Stimulated activated CD4-positive, alpha-beta T cell treated with anti-CD3 and anti-CD28 coated beads, Interleukin-2, amount 100 ng/mL, for 48 hours (primary cell): ENCODE measurements at regions not wholly inside any gene's neighbourhood (a gene's known extent, or its start where the extent isn't known, plus 50 kb on each side); places are given as distances from the start of the nearest gene placed in this dataset.

ENCODE experiments used
- DNase-seq, 2 donors: peaks; one replicate each; pipeline ENCODE4 v3.0.0-alpha.2; 2020

DNA sequence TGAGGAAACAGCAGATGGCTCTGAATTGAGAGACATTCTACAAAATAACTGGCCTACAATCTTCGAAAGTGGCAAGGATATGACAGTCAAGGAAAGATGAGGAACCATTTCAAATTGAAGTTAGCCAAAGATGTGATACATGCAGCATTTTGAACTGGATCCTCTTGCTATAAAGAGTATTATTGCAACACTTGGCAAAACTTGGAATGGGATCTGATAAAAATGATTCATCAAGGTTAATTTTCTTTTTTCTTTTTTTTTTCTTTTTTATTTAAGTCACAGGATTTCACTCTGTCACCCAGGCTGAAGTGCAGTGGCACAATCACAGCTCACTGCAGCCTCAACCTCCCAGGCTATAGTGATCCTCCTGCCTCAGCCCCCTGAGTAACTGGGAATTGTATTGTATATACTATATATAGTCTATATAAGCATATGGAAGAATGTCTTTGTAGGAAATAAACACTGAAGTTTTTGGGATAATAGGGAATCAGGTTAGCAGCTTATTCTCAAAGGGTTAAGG, 49.8 kb upstream of the GJA8 start:
- DNase-seq, result no peak
